ENCODE measurements at regions not wholly inside any gene's neighbourhood (a gene's known extent, or its start where the extent isn't known, plus 50 kb on each side); places are given as distances from the start of the nearest gene placed in this dataset.

DNA sequence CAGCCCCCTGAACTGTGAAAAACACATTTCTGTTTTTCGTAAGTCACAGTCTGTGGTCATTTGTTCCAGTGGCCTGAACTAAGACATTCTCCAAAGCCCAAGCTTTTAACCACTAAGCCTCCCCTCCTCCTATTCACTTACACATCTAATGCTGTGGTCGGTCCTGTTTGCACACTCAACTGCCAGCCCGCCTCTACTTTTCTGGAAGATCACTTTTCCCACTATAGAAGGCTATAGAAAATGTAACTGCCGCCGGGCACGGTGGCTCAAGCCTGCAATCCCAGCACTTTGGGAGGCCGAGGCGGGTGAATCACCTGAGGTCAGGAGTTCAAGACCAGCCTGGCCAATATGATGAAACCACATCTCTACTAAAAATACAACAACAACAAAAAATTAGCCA is 524.7 kb upstream of the TMEM132C start:
- H3K4me1 Mint-ChIP-seq = no peaks in the 10 kb centered on the region
- H3K36me3 Mint-ChIP-seq = no peaks in the 10 kb centered on the region
- H3K4me3 Mint-ChIP-seq = no peak overlapping the region
- H3K27me3 Mint-ChIP-seq = no peaks in the 10 kb centered on the region
- peaks cover 6 to 12% (median 10%) of the 10 kb centered on the region in 3 donors for H3K9me3 Mint-ChIP-seq
- peak overlapping the region in 1 of 3 donors; percentile 47 for H3K27ac Mint-ChIP-seq

DNA sequence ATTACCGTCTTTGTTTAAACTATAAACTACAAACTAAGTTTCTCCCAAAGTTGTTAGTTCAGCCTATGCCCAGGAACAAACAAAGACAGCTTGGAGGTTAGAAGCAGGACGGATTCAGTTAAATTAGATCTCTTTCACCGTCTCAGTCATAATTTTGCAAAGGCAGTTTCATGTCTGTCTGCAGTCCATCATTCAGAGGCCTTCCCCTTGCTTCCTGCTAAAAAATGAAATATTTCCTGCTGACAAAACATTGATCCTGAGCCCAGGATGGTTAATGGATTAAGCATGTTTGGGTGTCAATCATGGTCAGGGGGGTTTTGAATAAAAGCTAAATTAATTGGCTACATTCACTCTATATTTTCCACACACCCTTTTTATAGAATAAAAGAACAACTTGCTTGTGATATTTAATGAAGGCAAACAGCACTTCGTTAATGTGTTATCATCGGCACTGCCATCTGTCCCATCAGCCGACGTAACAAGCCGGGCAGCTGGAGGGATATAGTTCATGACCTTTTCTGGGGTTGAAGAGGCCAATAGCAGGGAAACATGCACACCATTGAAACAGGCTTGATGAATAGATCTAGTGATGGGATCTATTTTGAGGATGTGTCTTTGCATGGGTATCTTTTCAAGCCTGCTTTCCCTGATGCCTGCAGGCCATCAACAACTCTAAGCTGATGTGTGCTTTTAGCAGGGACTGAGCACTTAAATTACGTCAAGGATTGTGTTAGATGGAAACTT is 521.3 kb upstream of the TMEM132C start:
- Mint-ChIP-seq H3K9me3 (peaks cover 2 to 23% (median 8%) of the 10 kb centered on the region in 3 donors), H3K4me1 (no peaks in the 10 kb centered on the region), H3K27ac (no peak overlapping the region), H3K36me3 (no peaks in the 10 kb centered on the region), H3K4me3 (no peak overlapping the region), H3K27me3 (no peaks in the 10 kb centered on the region)

DNA sequence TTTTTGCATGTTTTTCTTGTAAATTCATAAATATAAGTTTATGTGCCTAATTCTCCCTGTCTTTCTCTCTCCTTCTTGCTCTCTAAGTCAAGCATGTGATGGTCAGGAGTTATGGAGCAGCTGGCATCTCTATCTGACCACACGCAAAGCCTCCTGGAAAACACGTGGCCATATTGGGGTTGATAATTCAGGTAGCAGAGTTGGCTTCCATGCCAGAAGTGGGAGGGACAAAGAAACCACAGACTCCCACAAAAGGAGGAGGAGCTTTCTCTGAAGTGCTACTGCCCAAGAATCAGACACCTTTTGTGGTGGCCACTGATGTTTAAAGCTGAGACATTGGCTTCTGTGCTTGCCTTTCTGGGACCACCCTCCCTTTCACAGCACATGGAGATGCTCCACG is 517.6 kb upstream of the TMEM132C start:
- Mint-ChIP-seq H3K9me3 (peaks cover 0 to 27% (median 7%) of the 10 kb centered on the region in 3 donors), H3K27me3 (no peaks in the 10 kb centered on the region), H3K4me3 (no peak overlapping the region), H3K27ac (no peak overlapping the region), H3K36me3 (no peaks in the 10 kb centered on the region), H3K4me1 (no peaks in the 10 kb centered on the region)

DNA sequence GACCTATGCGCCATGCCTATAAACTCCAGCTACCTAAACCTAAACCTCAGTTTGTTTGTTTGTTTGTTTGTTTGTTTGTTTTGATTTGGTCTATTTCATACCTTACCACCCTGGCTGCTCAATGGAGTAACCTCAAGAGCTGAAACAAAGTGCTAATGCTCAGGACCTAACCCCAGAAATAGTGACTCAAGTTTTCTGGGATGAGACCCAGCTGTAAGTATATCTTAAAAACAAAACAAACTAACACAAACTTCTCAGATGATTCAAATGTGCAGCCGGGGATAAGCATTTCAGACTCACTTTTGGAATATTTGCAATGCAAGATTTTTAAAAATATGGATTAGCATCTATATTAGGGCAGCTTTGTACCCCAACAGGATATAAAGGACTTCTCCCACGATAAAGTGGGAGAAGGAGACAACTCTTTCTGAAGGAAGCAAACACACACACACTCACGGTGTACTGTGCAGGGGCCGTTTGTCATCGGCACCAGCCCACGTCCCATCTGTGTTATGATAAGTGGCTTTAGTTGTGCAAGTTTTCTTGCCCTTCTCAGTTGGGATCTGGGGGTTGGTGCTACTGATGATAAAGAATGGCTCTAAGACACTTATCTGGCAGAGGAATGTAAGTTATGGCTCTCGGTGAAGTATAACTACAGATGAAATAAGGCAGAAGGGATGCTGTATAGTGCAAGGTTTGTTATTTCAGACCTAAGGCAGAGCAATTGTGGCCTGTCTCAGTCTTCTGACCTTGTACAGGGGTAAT is 516.7 kb upstream of the TMEM132C start:
- Mint-ChIP-seq H3K27me3 (no peaks in the 10 kb centered on the region), H3K4me3 (no peak overlapping the region), H3K27ac (no peak overlapping the region), H3K4me1 (no peaks in the 10 kb centered on the region), H3K36me3 (no peaks in the 10 kb centered on the region), H3K9me3 (peaks cover 1 to 23% (median 5%) of the 10 kb centered on the region in 3 donors)

DNA sequence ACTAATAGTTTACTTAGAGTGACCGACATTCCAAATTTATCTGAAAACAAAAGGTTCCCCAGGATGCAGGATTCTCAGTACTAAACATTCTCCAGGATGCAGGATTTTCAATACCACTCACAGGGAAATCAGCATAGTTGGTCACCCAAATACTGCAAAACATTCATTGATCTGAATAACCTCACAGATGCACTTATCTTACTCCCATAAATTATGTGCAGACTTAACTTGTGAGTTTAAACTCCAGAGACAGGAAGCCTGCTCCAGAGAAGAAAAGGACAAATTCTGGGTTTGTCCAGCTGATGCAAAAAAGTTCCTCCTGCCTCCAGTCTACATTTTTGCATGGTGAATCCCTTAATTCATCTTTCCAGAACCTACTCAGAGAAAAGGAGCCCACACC is 514.2 kb upstream of the TMEM132C start:
- Mint-ChIP-seq H3K27me3 (no peaks in the 10 kb centered on the region), H3K4me3 (no peak overlapping the region), H3K27ac (no peak overlapping the region), H3K36me3 (no peaks in the 10 kb centered on the region), H3K4me1 (no peaks in the 10 kb centered on the region), H3K9me3 (peaks cover 1 to 22% (median 7%) of the 10 kb centered on the region in 3 donors)

DNA sequence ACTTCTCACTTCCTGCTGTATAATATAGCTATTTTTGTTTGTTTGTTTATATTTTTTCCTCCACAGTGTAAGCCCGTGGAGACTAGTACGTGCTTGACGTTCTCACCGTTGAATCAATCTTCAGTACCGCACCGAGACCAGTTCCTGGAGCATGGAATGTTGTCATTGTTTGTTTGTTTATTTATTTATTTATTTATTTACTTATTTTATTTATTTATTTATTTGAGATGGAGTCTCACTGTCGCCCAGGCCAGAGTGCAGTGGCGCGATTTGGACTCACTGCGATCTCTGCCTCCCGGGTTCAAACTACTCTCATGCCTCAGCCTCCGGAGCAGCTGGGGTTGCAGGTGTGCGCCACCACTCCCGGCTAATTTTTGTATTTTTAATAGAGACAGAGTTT is 506.6 kb upstream of the TMEM132C start:
- no peak overlapping the region for H3K27ac Mint-ChIP-seq

DNA sequence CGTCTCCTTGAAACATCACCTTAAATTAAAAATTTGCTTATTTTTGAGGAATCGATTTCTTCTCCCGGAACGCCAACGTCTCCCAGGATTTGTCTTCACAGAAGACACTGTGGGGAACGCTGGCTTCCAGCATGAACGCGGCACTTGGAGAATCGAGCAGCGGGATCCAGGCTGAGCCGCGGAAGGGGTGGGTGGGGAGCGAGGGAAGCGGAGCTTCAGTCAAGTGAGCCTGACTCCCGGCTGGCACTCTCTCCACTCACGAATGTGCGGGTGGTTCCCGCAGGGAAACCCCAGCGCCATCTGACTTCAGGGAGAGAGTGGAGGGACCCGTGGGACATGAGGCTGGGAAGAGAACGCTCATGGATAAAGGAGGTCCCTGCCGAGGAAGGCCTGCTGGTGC is 506.0 kb upstream of the TMEM132C start:
- Mint-ChIP-seq H3K4me3 (no peak overlapping the region), H3K4me1 (no peaks in the 10 kb centered on the region), H3K27me3 (peaks cover 1% of the 10 kb centered on the region), H3K27ac (peak overlapping the region in 1 of 3 donors; percentile 23), H3K36me3 (no peaks in the 10 kb centered on the region), H3K9me3 (peaks cover 2 to 17% (median 5%) of the 10 kb centered on the region in 3 donors)

More for the DNA sequence above, 506.6 kb upstream of the TMEM132C start:
- Mint-ChIP-seq H3K27me3 (peaks cover 1% of the 10 kb centered on the region), H3K36me3 (no peaks in the 10 kb centered on the region), H3K4me1 (no peaks in the 10 kb centered on the region), H3K4me3 (no peak overlapping the region), H3K9me3 (peaks cover 2 to 17% (median 5%) of the 10 kb centered on the region in 3 donors)

DNA sequence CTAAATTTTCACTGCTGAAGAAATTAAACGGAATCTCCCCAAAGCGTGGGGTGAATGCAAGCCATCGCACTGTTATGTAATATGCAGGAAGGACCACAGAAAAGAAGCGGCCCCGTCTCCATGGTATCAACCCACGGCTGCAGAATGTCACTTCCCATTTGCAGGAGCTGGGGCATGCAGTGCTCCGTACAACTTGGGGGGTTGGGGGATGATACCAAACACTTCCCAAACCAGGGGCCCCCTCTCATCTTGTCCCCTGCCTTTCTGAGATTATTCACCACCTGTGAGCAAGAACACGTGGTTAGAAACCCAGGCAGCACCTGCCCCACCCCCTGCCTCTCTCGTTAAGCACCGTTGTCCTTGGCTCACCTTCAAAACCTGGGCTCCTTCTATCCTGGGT is 505.1 kb upstream of the TMEM132C start:
- Mint-ChIP-seq H3K27me3 (peaks cover 1% of the 10 kb centered on the region), H3K36me3 (no peaks in the 10 kb centered on the region), H3K4me3 (no peak overlapping the region), H3K9me3 (peaks cover 2 to 11% (median 3%) of the 10 kb centered on the region in 3 donors), H3K4me1 (no peaks in the 10 kb centered on the region), H3K27ac (no peak overlapping the region)

DNA sequence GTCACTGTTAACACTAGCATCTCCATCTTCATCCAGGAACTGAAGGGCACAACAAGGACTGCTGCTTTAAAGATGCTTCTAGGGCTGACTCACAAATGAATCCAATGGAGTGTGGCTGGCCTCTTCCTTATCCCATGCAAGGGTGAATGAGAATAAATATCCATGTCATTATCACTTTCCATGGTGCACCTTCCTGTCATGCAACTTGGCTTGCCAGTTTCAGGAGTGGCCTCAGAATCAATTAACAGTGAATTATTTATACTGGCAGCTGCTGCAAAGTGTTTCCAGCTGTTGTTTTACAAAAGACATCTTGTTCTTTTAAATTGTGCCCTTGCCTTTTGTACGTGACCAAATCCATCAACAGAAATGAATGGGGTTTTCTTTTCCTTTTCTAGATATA is 499.3 kb upstream of the TMEM132C start:
- Mint-ChIP-seq H3K9me3 (peaks cover 0 to 21% (median 4%) of the 10 kb centered on the region in 3 donors), H3K4me3 (no peak overlapping the region), H3K27me3 (no peaks in the 10 kb centered on the region), H3K27ac (peak overlapping the region in 1 of 3 donors; percentile 45), H3K4me1 (no peaks in the 10 kb centered on the region), H3K36me3 (no peaks in the 10 kb centered on the region)

DNA sequence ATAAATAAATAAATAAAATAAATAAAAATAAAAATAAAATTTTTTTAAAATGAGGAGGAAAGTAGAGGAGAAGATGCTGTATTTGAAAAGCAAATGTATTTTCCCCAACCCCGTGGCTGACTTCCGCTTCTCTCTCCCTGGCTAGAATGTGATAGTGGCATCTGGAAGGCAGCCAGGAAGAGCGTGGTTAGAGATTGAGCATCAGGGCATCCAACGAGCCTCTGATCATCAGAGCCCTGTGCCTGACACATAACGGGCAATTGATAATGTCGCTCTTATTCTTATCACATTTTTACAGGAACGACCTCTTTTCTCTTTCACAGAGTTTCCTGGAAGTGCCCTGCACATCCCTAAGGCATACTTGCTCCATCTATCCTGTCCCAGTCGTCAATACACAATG is 496.9 kb upstream of the TMEM132C start:
- Mint-ChIP-seq H3K27me3 (no peaks in the 10 kb centered on the region), H3K4me3 (no peak overlapping the region), H3K36me3 (no peaks in the 10 kb centered on the region), H3K9me3 (peaks cover 0 to 21% (median 2%) of the 10 kb centered on the region in 3 donors), H3K27ac (no peak overlapping the region), H3K4me1 (no peaks in the 10 kb centered on the region)

DNA sequence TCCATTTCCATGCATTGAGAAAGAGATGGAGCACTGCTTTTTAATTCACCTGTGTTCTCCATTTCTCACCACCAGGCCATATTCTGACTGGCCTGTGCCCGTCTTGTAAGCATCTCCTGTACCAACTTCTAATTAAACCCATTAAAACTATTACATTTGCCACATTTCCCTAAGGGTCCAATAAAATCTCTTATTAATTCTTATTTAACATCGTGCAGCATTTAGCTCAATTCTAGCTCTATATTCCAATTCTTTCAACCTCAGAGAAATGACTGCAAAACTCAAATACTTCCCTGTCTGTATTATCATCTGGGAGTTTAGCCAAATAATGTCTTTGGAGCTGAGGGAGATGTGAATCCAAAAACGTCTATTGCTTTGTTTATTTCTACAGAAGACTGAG is 495.4 kb upstream of the TMEM132C start:
- no peak overlapping the region for H3K27ac Mint-ChIP-seq
- H3K4me1 Mint-ChIP-seq = no peaks in the 10 kb centered on the region
- peaks cover 0 to 21% (median 2%) of the 10 kb centered on the region in 3 donors for H3K9me3 Mint-ChIP-seq
- H3K27me3 Mint-ChIP-seq = no peaks in the 10 kb centered on the region
- no peaks in the 10 kb centered on the region for H3K36me3 Mint-ChIP-seq
- peak overlapping the region in 1 of 4 donors; percentile 70 for H3K4me3 Mint-ChIP-seq

DNA sequence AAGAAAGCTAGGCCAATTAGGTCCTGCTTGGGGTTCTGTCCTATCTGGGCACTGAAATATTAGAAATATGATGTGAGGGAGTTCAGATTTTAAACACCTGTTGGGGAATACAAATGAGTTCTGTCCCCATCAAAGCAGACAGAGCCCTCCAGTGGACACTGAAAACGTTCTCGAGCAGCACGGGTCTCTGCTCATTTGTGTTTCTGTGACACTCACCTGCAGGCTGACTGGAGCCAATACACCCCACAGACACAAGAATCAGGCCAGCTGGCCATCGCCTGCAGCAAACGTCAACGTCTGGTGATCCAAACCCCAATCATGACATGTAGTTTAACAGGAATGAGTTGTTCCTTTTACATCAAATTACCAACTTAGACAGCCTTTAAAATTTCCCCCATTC is 493.4 kb upstream of the TMEM132C start:
- Mint-ChIP-seq H3K9me3 (peaks cover 0 to 22% (median 0%) of the 10 kb centered on the region in 3 donors), H3K36me3 (peaks cover 3% of the 10 kb centered on the region), H3K4me3 (no peak overlapping the region), H3K27me3 (no peaks in the 10 kb centered on the region), H3K27ac (no peak overlapping the region), H3K4me1 (no peaks in the 10 kb centered on the region)

DNA sequence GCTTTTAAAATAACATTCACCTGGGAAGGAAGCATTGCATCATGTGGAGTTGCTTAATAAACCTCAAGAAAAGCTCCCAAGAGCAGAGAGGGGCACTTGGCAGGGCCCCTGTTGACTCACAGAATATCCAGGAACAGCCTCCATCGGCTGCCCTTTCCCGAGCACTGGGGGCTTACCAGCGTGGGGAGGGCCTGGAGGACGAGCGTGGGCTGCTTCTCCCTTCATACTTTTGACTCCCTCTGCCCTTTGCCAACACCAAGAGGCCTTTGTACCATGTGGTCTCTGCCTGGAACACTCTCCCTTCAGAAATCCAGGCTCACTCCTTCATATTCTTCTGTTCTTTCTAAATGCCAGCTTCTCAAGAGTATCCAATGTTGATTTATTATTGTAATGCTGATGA is 492.1 kb upstream of the TMEM132C start:
- Mint-ChIP-seq H3K4me3 (no peak overlapping the region), H3K36me3 (peaks cover 3% of the 10 kb centered on the region), H3K9me3 (peaks cover 0 to 28% (median 2%) of the 10 kb centered on the region in 3 donors), H3K27ac (no peak overlapping the region), H3K27me3 (no peaks in the 10 kb centered on the region), H3K4me1 (no peaks in the 10 kb centered on the region)

DNA sequence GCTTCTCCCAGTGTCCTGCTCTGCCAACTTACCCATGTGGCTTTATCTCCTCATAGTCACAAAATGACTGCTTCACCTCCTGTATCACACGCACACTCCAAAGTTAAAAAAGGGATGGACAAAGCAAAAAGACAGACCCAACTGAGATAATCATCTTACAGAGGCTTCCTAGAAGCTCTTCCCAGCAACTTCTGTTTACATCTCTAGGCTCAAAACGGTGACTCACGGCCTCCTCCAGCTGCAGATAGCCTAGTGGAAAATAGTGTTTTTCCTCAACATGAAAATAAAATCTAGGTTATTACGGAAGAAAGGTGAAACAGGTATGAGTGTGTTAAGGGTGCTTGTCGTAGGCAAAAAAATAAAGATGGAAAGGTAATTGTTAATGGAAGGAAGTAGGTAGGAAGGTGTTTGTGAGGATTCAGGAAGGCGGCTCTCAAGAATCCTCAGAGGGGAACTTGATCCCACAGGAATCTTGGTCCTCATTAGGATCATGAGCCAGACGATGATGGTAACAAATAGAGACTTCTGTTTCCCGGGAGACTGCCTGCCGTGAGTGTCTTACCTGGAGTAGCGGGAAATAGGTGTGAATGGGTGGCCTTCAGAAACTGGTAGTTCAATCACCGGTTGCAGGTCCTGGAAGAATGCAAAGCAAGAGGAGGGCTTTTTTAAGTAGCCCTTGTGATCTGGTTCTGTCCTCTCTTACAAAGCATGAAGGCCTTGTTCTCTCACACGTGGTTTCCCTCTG is 487.5 kb upstream of the TMEM132C start:
- peaks cover 0 to 11% (median 5%) of the 10 kb centered on the region in 3 donors for H3K9me3 Mint-ChIP-seq
- no peaks in the 10 kb centered on the region for H3K4me1 Mint-ChIP-seq
- H3K27ac Mint-ChIP-seq = no peak overlapping the region
- no peaks in the 10 kb centered on the region for H3K27me3 Mint-ChIP-seq
- H3K4me3 Mint-ChIP-seq = no peak overlapping the region
- peaks cover 3% of the 10 kb centered on the region for H3K36me3 Mint-ChIP-seq

DNA sequence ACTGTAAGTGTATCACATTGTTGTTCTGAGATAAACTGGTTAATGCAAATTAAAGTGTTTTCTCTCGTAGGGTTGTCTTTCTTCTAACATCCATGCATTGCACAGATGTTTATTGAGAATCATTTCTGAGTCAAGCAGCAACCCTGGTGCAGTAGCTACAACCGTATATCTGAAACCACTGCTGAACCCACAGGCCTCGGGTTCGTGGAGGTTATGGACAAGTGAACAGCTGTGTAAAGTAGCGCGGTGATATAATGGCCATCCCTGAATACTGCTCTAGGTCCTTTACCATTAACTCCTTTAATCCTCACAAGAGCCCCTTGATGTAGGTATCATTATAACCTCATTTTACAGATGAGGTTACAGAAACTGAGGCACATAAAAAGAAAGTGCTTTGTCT is 486.1 kb upstream of the TMEM132C start:
- no peaks in the 10 kb centered on the region for H3K4me1 Mint-ChIP-seq
- H3K36me3 Mint-ChIP-seq = peaks cover 3% of the 10 kb centered on the region
- no peak overlapping the region for H3K4me3 Mint-ChIP-seq

More for the DNA sequence above, 486.1 kb upstream of the TMEM132C start:
- Mint-ChIP-seq H3K27ac (no peak overlapping the region), H3K27me3 (no peaks in the 10 kb centered on the region), H3K9me3 (peaks cover 0 to 11% (median 5%) of the 10 kb centered on the region in 3 donors)

All from IgD-negative memory B cell (primary cell).